ENCODE measurements at regions not wholly inside any gene's neighbourhood (a gene's known extent, or its start where the extent isn't known, plus 50 kb on each side); places are given as distances from the start of the nearest gene placed in this dataset.
A peak's percentile ranks its signal among the peaks of the same experiment; 100 is the strongest.

DNA sequence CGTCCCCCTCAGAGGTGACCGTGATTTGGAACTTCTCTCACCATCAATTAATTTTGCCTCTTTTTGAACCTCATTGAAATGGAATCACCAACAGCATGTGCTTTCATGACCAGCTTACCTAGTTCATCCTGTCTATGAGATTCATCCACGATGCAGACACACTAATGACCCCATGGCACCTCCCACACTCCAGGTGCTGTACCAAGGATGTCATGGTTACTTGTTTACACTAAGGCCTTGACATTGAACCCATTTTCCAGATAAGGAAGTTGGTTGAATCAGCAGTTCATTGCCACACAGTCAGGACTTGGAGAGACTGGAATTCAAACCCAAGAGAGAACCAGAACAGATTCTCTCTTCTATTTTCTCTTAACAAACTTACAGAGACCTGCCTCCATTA lies 139.0 kb downstream of the ZFP36L2 start:
- DNase-seq (ENCODE audit: low read depth): no peak
- TF ChIP-seq, protein P1, sequence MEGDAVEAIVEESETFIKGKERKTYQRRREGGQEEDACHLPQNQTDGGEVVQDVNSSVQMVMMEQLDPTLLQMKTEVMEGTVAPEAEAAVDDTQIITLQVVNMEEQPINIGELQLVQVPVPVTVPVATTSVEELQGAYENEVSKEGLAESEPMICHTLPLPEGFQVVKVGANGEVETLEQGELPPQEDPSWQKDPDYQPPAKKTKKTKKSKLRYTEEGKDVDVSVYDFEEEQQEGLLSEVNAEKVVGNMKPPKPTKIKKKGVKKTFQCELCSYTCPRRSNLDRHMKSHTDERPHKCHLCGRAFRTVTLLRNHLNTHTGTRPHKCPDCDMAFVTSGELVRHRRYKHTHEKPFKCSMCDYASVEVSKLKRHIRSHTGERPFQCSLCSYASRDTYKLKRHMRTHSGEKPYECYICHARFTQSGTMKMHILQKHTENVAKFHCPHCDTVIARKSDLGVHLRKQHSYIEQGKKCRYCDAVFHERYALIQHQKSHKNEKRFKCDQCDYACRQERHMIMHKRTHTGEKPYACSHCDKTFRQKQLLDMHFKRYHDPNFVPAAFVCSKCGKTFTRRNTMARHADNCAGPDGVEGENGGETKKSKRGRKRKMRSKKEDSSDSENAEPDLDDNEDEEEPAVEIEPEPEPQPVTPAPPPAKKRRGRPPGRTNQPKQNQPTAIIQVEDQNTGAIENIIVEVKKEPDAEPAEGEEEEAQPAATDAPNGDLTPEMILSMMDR (conservative IDR thresholded peaks at IDR 0.05; ENCODE audit: low read depth, low read length): no peak
- no peak overlapping the region for H3K4me3 ChIP-seq (ENCODE audit: low read depth, low read length)

DNA sequence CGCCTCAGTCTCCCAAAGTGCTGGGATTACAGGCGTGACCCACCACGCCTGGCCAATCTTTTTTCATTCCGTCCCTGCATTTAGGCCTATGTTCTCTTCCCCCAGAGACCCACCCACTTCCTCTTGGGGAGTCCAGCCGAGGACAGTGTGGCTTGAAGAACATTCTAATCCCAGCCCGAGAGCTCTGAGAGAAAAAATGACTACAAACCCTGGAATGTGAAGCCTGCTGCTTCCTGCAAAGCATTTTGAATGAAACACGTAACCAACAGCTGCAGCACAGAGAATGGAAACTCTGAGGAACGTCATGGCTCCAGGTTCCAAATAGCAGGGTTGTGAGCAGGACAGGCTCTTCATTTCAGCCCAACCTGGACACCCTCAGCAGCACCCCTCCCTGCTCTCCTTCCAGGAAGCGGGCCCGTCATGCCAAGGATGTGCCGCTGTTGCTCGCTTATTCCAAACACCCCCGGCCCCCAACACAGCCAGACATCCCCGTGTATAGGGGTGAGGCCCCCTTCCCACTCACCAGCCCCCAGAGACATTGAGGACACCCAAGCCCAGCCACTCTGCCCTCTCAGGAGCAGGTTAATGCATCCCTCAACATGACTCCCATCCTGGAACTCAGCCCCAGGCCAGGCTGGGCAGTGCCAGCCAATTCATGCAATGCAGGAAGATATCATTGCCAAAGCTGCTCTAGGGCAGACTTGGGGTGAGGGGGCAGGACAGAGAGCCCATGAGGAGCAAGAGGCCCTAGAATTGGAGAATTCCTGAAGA lies 139.8 kb downstream of the ZFP36L2 start:
- TF ChIP-seq, protein P1 (conservative IDR thresholded peaks at IDR 0.05; ENCODE audit: low read depth, low read length): no peak
- DNase-seq (ENCODE audit: low read depth): peak; percentile 100
- no peak overlapping the region for H3K4me3 ChIP-seq (ENCODE audit: low read depth, low read length)

DNA sequence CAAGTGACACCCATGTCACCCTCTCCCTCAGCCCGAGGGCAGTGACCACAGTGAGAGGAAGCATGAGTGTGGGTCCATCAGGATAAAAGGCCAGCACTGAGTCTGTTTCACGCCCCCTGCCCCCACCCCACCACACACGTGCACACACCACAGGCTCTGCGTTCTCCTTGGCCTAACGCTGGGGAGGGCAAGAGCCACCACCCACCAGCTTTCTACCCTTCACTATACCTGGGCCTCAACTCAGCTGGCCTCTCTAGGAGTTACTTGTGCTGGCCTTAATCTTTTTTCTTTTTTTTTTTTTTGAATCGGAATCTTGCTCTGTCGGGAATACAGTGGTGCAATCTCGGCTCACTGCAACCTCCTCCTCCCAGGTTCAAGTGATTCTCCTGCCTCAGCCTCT lies 140.5 kb downstream of the ZFP36L2 start:
- TF ChIP-seq, protein P1 (conservative IDR thresholded peaks at IDR 0.05; ENCODE audit: low read depth, low read length): no peak
- DNase-seq (ENCODE audit: low read depth): peak; percentile 63
- H3K4me3 ChIP-seq (ENCODE audit: low read depth, low read length): no peak overlapping the region

DNA sequence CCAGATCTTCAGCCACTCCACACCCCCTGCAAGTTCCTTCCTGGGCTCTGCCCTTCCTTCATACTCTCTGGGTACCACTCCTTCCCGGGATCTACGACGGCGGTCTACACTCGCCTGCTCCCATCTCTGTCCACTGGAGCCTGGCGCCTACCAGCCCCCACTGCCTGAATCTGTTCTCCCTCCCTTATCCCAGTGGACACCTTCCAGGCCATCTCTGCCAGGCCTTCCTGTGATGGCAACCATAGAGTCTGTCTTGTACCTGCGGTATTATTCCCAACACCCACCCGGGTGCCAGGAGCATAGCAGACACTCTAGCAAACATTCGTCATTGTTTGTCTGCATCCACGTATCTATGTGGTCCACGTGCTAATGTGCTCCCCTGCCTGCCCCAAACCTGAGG lies 140.9 kb downstream of the ZFP36L2 start:
- no peak overlapping the region for H3K4me3 ChIP-seq (ENCODE audit: low read depth, low read length)
- DNase-seq (ENCODE audit: low read depth): no peak
- TF ChIP-seq, protein P1 (conservative IDR thresholded peaks at IDR 0.05; ENCODE audit: low read depth, low read length): no peak

DNA sequence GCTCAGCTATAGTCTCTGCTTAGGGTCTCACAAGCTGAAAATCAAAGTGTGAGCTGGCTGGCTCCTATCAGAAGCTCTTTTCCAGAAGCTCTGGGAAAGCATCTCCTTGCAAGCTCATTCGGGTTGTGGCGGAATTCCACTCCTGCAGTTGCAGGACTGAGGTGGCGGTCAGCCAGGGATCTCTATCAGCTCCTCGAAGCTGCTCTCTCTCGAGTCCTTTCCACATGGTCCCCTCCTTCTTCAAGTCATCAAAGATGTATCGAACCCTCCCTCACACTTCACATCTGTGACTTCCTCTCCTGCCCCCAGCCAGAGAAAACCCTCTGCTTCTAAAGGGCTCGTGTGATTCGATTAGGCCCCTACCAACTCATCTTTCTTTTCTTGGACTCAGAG lies 141.7 kb downstream of the ZFP36L2 start:
- DNase-seq (ENCODE audit: low read depth): peak; percentile 72
- TF ChIP-seq, protein P1 (conservative IDR thresholded peaks at IDR 0.05; ENCODE audit: low read depth, low read length): no peak
- H3K4me3 ChIP-seq (ENCODE audit: low read depth, low read length): no peak overlapping the region

DNA sequence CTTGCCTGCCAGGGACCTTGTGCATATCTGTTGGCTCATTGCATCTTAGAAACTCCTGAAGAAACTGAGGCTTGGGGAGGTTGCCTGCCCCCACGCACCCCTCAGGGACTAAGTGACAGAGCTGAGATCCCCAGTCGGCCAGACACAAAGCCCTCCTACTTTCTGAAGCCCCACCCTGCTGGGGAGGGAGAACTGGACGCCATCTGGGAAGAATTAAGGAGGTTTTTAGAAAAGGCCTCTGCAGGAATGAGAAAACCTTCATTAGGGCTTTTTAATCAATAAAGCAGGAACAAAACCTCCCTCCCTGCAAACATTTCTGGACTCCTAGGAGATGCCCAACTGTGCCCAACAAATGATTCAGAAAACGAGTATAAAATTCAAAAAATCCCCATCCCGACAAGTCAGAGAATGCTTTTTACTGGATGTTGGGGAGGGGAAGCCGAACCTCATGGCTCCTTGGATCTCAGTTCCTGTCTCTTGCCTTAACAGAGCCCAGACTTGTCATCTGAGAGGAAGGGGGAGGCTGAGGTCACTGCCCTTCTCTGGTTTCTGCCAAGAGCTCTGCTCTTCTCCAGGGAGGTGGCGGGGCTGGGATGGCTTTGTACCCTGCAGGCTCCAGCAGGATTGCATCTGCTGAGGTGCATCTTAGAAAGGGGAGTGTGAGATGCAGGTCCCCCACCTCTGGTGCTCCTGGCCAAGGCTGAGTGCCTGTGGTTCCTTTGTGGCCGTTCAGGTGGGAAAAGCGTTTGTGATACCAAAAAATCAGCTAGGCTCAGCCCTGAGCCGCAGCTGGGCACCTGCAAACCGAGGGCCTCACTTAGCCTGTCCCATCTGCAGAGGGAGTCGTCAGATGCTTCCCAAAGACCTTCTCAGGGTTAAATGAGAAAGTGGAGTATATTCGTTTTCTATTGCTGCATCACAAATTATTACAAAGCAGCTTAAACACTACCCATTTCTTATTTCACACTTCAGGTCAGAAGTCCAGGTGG lies 142.4 kb downstream of the ZFP36L2 start:
- H3K4me3 ChIP-seq (ENCODE audit: low read depth, low read length): no peak overlapping the region
- DNase-seq (ENCODE audit: low read depth): no peak
- TF ChIP-seq, protein P1 (conservative IDR thresholded peaks at IDR 0.05; ENCODE audit: low read depth, low read length): no peak

Measured in choroid plexus epithelial cell (primary cell).